SK-N-SH (cell line): ENCODE measurements at regions not wholly inside any gene's neighbourhood (a gene's known extent, or its start where the extent isn't known, plus 50 kb on each side); places are given as distances from the start of the nearest gene placed in this dataset.

Experiments
- CTCF ChIA-PET: fragments of 300-600, 350-600 bp; formaldehyde crosslinking; extraction: SDS; loops from one replicate; lab custom pipeline; 2021; lab: Yijun Ruan, JAX
- POLR2A ChIA-PET: fragments of 350-600 bp; sonication (Branson Sonifier 250); formaldehyde crosslinking; extraction: SDS; loops from one replicate; lab custom pipeline; 2020; ENCODE audit warnings: antibody characterized with exemption, inconsistent platforms; lab: Yijun Ruan, JAX
- DNase-seq: peaks from one replicate; pipeline ENCODE4 v3.0.0; 2012
- H2AFZ ChIP-seq: fragments of 200-600 bp; sonication (generic); 2 replicates; pipeline ENCODE4 v1.8.1; 2016; ENCODE audit warnings: antibody characterized with exemption, mild to moderate bottlenecking, low read depth
- H3F3A ChIP-seq: fragments of 200-600 bp; sonication (generic); replicated peaks from 2 replicates; pipeline ENCODE3; 2016; ENCODE audit warnings: antibody characterized with exemption, mild to moderate bottlenecking; ENCODE audit not compliant: insufficient read depth
- H3K27ac ChIP-seq, 2 experiments: fragments of 200-500 bp in 1 of 2; fragments of 200-600 bp in 1 of 2; sonication (Bioruptor generic) in 1 of 2; sonication (generic), shearing (Covaris generic) in 1 of 2; 2 replicates each; pipeline versions ENCODE4 v1.5.1 to v1.6.1; 2014 to 2016; ENCODE audit warnings: low read depth in 2 of 2, inconsistent platforms in 1 of 2, low read length in 1 of 2, mild to moderate bottlenecking in 1 of 2, mixed read lengths in 1 of 2
- H3K27me3 ChIP-seq: fragments of 200-600 bp; sonication (generic), shearing (Covaris generic); 2 replicates; pipeline ENCODE4 v1.6.1; 2016; ENCODE audit warnings: mixed run types; ENCODE audit not compliant: insufficient read depth
- H3K36me3 ChIP-seq, 2 experiments: fragments of 200-500 bp in 1 of 2; fragments of 200-600 bp in 1 of 2; sonication (Bioruptor generic) in 1 of 2; sonication (generic) in 1 of 2; replicated peaks in 1 of 2; 2 replicates each; pipeline versions ENCODE3 to v1.5.1; 2014 to 2016; ENCODE audit warnings: low read length in 1 of 2, mild to moderate bottlenecking in 1 of 2; ENCODE audit not compliant: insufficient read depth in 2 of 2, control insufficient read depth in 1 of 2
- H3K4me1 ChIP-seq, 2 experiments: fragments of 200-500 bp in 1 of 2; fragments of 200-600 bp in 1 of 2; sonication (Bioruptor generic) in 1 of 2; sonication (generic), shearing (Covaris generic) in 1 of 2; 2 replicates each; pipeline versions ENCODE4 v1.5.1 to v1.6.1; 2014 to 2016; ENCODE audit warnings: low read depth in 1 of 2, low read length in 1 of 2, mixed run types in 1 of 2; ENCODE audit not compliant: insufficient read depth in 2 of 2, control insufficient read depth in 1 of 2
- H3K4me2 ChIP-seq: fragments of 200-600 bp; sonication (generic), shearing (Covaris generic); 2 replicates; pipeline ENCODE4 v1.6.1; 2017; ENCODE audit warnings: mixed run types
- H3K4me3 ChIP-seq, 2 experiments: fragments of 200-500 bp in 1 of 2; fragments of 200-600 bp in 1 of 2; sonication (Bioruptor generic) in 1 of 2; sonication (generic), shearing (Covaris generic) in 1 of 2; 2 replicates each; pipeline versions ENCODE4 v1.5.1 to v1.8.1; 2014 to 2016; ENCODE audit warnings: low read depth in 2 of 2, inconsistent platforms in 1 of 2, low read length in 1 of 2, mild to moderate bottlenecking in 1 of 2, mixed read lengths in 1 of 2, moderate library complexity in 1 of 2
- H3K79me2 ChIP-seq: fragments of 200-600 bp; sonication (generic); 2 replicates; pipeline ENCODE4 v1.8.1; 2017; ENCODE audit warnings: mild to moderate bottlenecking; ENCODE audit not compliant: insufficient read depth
- H3K9ac ChIP-seq: fragments of 200-600 bp; sonication (generic); 2 replicates; pipeline ENCODE4 v1.6.1; 2017; ENCODE audit warnings: mixed run types
- H3K9me2 ChIP-seq: fragments of 200-600 bp; sonication (generic); 2 replicates; pipeline ENCODE4 v1.6.1; 2017; ENCODE audit warnings: mixed run types
- H3K9me3 ChIP-seq: fragments of 200-600 bp; sonication (generic); 2 replicates; pipeline ENCODE4 v1.6.1; 2017; ENCODE audit warnings: mixed run types, mild to moderate bottlenecking, moderate library complexity
- H4K20me1 ChIP-seq: fragments of 200-600 bp; sonication (generic); 2 replicates; pipeline ENCODE4 v1.6.1; 2017; ENCODE audit warnings: mild to moderate bottlenecking, mixed run types; ENCODE audit not compliant: insufficient read depth
- CHD2 ChIP-seq: fragments of 150-350 bp; IDR thresholded peaks from 2 replicates; pipeline ENCODE4 v1.6.1; 2018; ENCODE audit warnings: low read length; ENCODE audit not compliant: partially characterized antibody
- EP300 ChIP-seq, 2 experiments: IDR thresholded peaks; 2 replicates each; pipeline versions ENCODE4 v1.4.0 to v1.6.1; 2012; ENCODE audit warnings: borderline replicate concordance in 1 of 2, low read depth in 1 of 2, low read length in 1 of 2
- FOXJ3 ChIP-seq: sonication (generic); formaldehyde crosslinking; IDR thresholded peaks from 2 replicates; pipeline ENCODE4 v1.5.1; 2020; ENCODE audit warnings: mild to moderate bottlenecking, missing genetic modification reagents
- GATA2 ChIP-seq: sonication (generic); formaldehyde crosslinking; IDR thresholded peaks from 2 replicates; pipeline ENCODE4 v1.5.0; 2020; ENCODE audit warnings: mild to moderate bottlenecking, missing genetic modification reagents
- NFIC ChIP-seq: IDR thresholded peaks from 2 replicates; pipeline ENCODE4 v1.4.0; 2012; ENCODE audit warnings: borderline replicate concordance
- NRF1 ChIP-seq: IDR thresholded peaks from 2 replicates; pipeline ENCODE4 v1.6.1; 2012; ENCODE audit warnings: low read depth, mild to moderate bottlenecking, low read length
- RAD21 ChIP-seq: IDR thresholded peaks from 2 replicates; pipeline ENCODE4 v1.6.1; 2012; ENCODE audit warnings: mild to moderate bottlenecking, low read length
- RFX5 ChIP-seq: IDR thresholded peaks from 2 replicates; pipeline ENCODE4 v1.6.1; 2012; ENCODE audit warnings: mild to moderate bottlenecking, improper control_type of control experiment, low read length
- SIN3A ChIP-seq: IDR thresholded peaks from 2 replicates; pipeline ENCODE4 v1.6.1; 2012; ENCODE audit warnings: low read depth, mild to moderate bottlenecking, low read length, moderate library complexity, borderline replicate concordance
- YY1 ChIP-seq: IDR thresholded peaks from 2 replicates; pipeline ENCODE4 v1.4.0; 2012; ENCODE audit warnings: low read depth, mild to moderate bottlenecking
- WGBS: methylation state at CpG from one replicate; pipeline ENCODE4 v1.1.6; 2017; ENCODE audit warnings: low lambda C conversion rate; 5-methylcytosine and 5-hydroxymethylcytosine counted together
- TF ChIP-seq, protein P1 (sequence below): IDR thresholded peaks from 2 replicates; pipeline ENCODE4 v1.4.0; 2012; ENCODE audit warnings: low read depth, borderline replicate concordance
- TF ChIP-seq, protein P2 (sequence below): IDR thresholded peaks from 2 replicates; pipeline ENCODE4; 2012
- TF ChIP-seq, protein P3 (sequence below): IDR thresholded peaks from 2 replicates; pipeline ENCODE4 v1.6.1; 2012; ENCODE audit warnings: mild to moderate bottlenecking, low read depth, low read length, moderate library complexity

DNA sequence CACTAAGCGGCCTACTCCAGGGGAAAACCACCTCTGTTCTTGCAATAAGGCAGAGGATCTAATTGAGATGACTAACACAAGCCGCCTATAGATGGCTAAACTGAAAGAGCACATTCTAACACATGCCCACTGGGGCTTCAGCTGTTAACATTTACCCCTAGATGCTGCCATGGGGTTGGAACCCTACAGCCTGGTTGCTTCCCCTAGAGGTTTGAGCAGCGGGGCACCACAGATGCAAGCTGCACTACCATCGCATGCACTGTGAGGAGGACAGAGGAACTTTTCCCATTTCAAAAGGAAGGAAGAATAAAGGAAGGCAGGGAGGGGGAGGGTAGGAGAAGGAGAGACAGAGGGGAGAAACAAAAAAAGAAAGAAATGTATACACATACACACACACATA lies 465.8 kb upstream of the PCDH15 start:
- no peak overlapping the region for H3K27ac ChIP-seq
- H4K20me1 ChIP-seq, result no peaks in the 10 kb centered on the region
- no peaks in the 10 kb centered on the region for H3F3A ChIP-seq
- TF ChIP-seq SIN3A (no peak), RAD21 (no peak)
- no peak overlapping the region for H3K4me3 ChIP-seq
- H3K9ac ChIP-seq, result no peak overlapping the region
- ChIA-PET POLR2A (no interaction called here), CTCF (no interaction called here)
- H3K9me3 ChIP-seq, result no peaks in the 10 kb centered on the region
- no peaks in the 10 kb centered on the region for H3K79me2 ChIP-seq
- no peaks in the 10 kb centered on the region for H3K27me3 ChIP-seq
- H3K36me3 ChIP-seq, result no peaks in the 10 kb centered on the region
- no peaks in the 10 kb centered on the region; a peak in 1 of 4 replicates for H3K4me1 ChIP-seq
- no peak overlapping the region for H2AFZ ChIP-seq
- DNase-seq, result no peak
- H3K9me2 ChIP-seq, result no peaks in the 10 kb centered on the region
- WGBS, result 74% methylated on average over 4 of the region's 4 CpGs
- no peak overlapping the region for H3K4me2 ChIP-seq

DNA sequence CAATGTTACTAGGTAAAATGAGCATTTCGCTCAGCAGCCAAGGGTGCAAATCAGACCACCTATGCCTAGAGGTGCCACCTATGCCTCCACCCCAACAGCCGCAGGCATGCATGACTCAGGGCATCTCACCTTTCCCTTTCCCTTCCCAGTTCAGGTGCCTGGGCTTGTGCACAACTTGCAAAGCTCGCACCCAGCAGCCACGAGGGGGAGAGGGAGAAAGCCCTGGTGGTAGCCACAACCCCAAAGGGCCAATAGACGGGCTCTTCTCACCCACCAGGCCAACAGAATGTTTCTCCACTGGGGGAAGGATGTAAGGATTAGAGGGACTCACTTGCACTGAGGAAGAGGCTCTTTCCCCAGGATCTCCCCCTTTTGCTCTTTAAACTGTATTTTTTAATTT lies 462.3 kb upstream of the PCDH15 start:
- no peaks in the 10 kb centered on the region for H3K9me2 ChIP-seq
- no peak overlapping the region for H3K9ac ChIP-seq
- H3K4me3 ChIP-seq, result no peak overlapping the region
- no peaks in the 10 kb centered on the region for H3K36me3 ChIP-seq
- TF ChIP-seq NFIC (no peak), RAD21 (no peak), NRF1 (no peak), FOXJ3 (CRISPR knock-in tag) (no peak), RFX5 (no peak), GATA2 (CRISPR knock-in tag) (no peak), SIN3A (no peak), YY1 (no peak), EP300 (IDR thresholded peaks at IDR 0.05; ENCODE audit: borderline replicate concordance in 1 of 2, low read depth in 1 of 2, low read length in 1 of 2) (no peak), CHD2 (no peak)
- TF ChIP-seq, protein P1, sequence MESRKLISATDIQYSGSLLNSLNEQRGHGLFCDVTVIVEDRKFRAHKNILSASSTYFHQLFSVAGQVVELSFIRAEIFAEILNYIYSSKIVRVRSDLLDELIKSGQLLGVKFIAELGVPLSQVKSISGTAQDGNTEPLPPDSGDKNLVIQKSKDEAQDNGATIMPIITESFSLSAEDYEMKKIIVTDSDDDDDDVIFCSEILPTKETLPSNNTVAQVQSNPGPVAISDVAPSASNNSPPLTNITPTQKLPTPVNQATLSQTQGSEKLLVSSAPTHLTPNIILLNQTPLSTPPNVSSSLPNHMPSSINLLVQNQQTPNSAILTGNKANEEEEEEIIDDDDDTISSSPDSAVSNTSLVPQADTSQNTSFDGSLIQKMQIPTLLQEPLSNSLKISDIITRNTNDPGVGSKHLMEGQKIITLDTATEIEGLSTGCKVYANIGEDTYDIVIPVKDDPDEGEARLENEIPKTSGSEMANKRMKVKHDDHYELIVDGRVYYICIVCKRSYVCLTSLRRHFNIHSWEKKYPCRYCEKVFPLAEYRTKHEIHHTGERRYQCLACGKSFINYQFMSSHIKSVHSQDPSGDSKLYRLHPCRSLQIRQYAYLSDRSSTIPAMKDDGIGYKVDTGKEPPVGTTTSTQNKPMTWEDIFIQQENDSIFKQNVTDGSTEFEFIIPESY, result no peak
- TF ChIP-seq, protein P2, sequence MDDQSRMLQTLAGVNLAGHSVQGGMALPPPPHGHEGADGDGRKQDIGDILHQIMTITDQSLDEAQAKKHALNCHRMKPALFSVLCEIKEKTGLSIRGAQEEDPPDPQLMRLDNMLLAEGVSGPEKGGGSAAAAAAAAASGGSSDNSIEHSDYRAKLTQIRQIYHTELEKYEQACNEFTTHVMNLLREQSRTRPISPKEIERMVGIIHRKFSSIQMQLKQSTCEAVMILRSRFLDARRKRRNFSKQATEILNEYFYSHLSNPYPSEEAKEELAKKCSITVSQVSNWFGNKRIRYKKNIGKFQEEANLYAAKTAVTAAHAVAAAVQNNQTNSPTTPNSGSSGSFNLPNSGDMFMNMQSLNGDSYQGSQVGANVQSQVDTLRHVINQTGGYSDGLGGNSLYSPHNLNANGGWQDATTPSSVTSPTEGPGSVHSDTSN, result no peak
- TF ChIP-seq, protein P3, sequence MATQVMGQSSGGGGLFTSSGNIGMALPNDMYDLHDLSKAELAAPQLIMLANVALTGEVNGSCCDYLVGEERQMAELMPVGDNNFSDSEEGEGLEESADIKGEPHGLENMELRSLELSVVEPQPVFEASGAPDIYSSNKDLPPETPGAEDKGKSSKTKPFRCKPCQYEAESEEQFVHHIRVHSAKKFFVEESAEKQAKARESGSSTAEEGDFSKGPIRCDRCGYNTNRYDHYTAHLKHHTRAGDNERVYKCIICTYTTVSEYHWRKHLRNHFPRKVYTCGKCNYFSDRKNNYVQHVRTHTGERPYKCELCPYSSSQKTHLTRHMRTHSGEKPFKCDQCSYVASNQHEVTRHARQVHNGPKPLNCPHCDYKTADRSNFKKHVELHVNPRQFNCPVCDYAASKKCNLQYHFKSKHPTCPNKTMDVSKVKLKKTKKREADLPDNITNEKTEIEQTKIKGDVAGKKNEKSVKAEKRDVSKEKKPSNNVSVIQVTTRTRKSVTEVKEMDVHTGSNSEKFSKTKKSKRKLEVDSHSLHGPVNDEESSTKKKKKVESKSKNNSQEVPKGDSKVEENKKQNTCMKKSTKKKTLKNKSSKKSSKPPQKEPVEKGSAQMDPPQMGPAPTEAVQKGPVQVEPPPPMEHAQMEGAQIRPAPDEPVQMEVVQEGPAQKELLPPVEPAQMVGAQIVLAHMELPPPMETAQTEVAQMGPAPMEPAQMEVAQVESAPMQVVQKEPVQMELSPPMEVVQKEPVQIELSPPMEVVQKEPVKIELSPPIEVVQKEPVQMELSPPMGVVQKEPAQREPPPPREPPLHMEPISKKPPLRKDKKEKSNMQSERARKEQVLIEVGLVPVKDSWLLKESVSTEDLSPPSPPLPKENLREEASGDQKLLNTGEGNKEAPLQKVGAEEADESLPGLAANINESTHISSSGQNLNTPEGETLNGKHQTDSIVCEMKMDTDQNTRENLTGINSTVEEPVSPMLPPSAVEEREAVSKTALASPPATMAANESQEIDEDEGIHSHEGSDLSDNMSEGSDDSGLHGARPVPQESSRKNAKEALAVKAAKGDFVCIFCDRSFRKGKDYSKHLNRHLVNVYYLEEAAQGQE, result no peak
- H4K20me1 ChIP-seq, result no peaks in the 10 kb centered on the region
- H3K4me1 ChIP-seq, result no peaks in the 10 kb centered on the region; a peak in 1 of 4 replicates
- H3K27ac ChIP-seq, result no peak overlapping the region
- WGBS, result 67% methylated on average over 3 of the region's 5 CpGs
- ChIA-PET CTCF (interaction anchor here (1.0 to 2.8 kb wide), 11 partner anchors 9 to 1263 kb away, joined by 3 to 17 read pairs (median 5); no protein-coding TSS in a partner anchor), POLR2A (no interaction called here)
- no peak overlapping the region for H2AFZ ChIP-seq
- no peak overlapping the region for H3K4me2 ChIP-seq
- no peaks in the 10 kb centered on the region for H3F3A ChIP-seq
- no peaks in the 10 kb centered on the region for H3K9me3 ChIP-seq
- DNase-seq, result no peak
- H3K27me3 ChIP-seq, result no peaks in the 10 kb centered on the region
- no peaks in the 10 kb centered on the region for H3K79me2 ChIP-seq
